H1 (cell line): ENCODE measurements at regions not wholly inside any gene's neighbourhood (a gene's known extent, or its start where the extent isn't known, plus 50 kb on each side); places are given as distances from the start of the nearest gene placed in this dataset.

Experiments
- CTCF ChIA-PET: fragments of 300-600 bp; sonication (Branson Sonifier 250); formaldehyde crosslinking; loops from one replicate; lab custom pipeline; 2021; ENCODE audit not compliant: partially characterized antibody; lab: Charles Lee
- POLR2A ChIA-PET: fragments of 300-600 bp; sonication (Branson Sonifier 250); formaldehyde crosslinking; loops from one replicate; lab custom pipeline; 2021; ENCODE audit warnings: inconsistent platforms; ENCODE audit not compliant: partially characterized antibody; lab: Charles Lee
- DNase-seq, 2 experiments: peaks; one replicate each; pipeline versions ENCODE4 v3.0.0 to v3.0.0-alpha.2; 2010 to 2022; ENCODE audit warnings: low spot score in 2 of 2, low read depth in 1 of 2, mixed read lengths in 1 of 2
- FAIRE-seq: peaks from 2 replicates; lab custom pipeline; 2011; peaks lifted over from hg19 to GRCh38; lab: Jason Lieb, UNC
- H2AFZ ChIP-seq: 2 replicates; pipeline ENCODE4 v1.8.1; 2012; ENCODE audit warnings: low read length, inconsistent platforms
- H2AK5ac ChIP-seq: 2 replicates; pipeline ENCODE4 v1.6.1; 2013; ENCODE audit warnings: low read depth, low read length
- H2BK120ac ChIP-seq: replicated peaks from 2 replicates; pipeline ENCODE3; 2013; ENCODE audit warnings: low read depth, low read length, inconsistent platforms
- H2BK12ac ChIP-seq: 2 replicates; pipeline ENCODE4 v1.6.1; 2013; ENCODE audit warnings: low read depth, low read length
- H2BK15ac ChIP-seq: 2 replicates; pipeline ENCODE4 v1.6.1; 2013; ENCODE audit warnings: low read length
- H2BK20ac ChIP-seq: 2 replicates; pipeline ENCODE4 v1.6.1; 2013; ENCODE audit warnings: low read length
- H2BK5ac ChIP-seq: 2 replicates; pipeline ENCODE4 v1.6.1; 2013; ENCODE audit warnings: low read depth, low read length
- H3K14ac ChIP-seq: 2 replicates; pipeline ENCODE4 v1.6.1; 2013; ENCODE audit warnings: inconsistent platforms; ENCODE audit not compliant: insufficient read length
- H3K18ac ChIP-seq: 2 replicates; pipeline ENCODE4 v1.6.1; 2013; ENCODE audit warnings: low read length; ENCODE audit errors: extremely low read depth
- H3K23ac ChIP-seq: 2 replicates; pipeline ENCODE4 v1.6.1; 2013; ENCODE audit warnings: inconsistent platforms; ENCODE audit not compliant: insufficient read length
- H3K23me2 ChIP-seq: 2 replicates; pipeline ENCODE4 v1.6.1; 2013; ENCODE audit warnings: low read depth, low read length
- H3K27ac ChIP-seq: 2 replicates; pipeline ENCODE4 v1.6.1; 2011; ENCODE audit warnings: low read depth, low read length, inconsistent platforms
- H3K27me3 ChIP-seq, 4 experiments: replicated peaks in 1 of 4; 1 replicate in 1 of 4; 2 replicates in 3 of 4; pipeline versions ENCODE4 v1.6.1 to v1.8.1; 2011 to 2013; ENCODE audit warnings: low read length in 3 of 4, mild to moderate bottlenecking in 3 of 4, inconsistent platforms in 2 of 4, mixed read lengths in 2 of 4, moderate library complexity in 1 of 4; ENCODE audit not compliant: control insufficient read depth in 3 of 4, insufficient read depth in 3 of 4; ENCODE audit errors: extremely low read depth in 1 of 4
- H3K36me3 ChIP-seq, 4 experiments: 2 replicates each; pipeline versions ENCODE4 v1.6.1 to v1.8.1; 2011 to 2013; ENCODE audit warnings: mild to moderate bottlenecking in 4 of 4, low read length in 3 of 4, moderate library complexity in 2 of 4, control low read depth in 1 of 4, inconsistent platforms in 1 of 4; ENCODE audit not compliant: insufficient read depth in 4 of 4, control insufficient read depth in 2 of 4
- H3K4ac ChIP-seq: replicated peaks from 2 replicates; pipeline ENCODE3; 2013; ENCODE audit warnings: low read length, low read depth, mixed read lengths, inconsistent platforms; ENCODE audit not compliant: insufficient read length
- H3K4me1 ChIP-seq, 4 experiments: replicated peaks in 1 of 4; 1 replicate in 1 of 4; 2 replicates in 3 of 4; pipeline versions ENCODE4 v1.6.1 to v1.8.1; 2011 to 2013; ENCODE audit warnings: low read length in 3 of 4, inconsistent platforms in 2 of 4, mixed read lengths in 1 of 4; ENCODE audit not compliant: insufficient read depth in 4 of 4, control insufficient read depth in 3 of 4
- H3K4me2 ChIP-seq, 2 experiments: 2 replicates each; pipeline versions ENCODE4 v1.6.1 to v1.8.1; 2011 to 2013; ENCODE audit warnings: low read depth in 2 of 2, low read length in 2 of 2, control low read depth in 1 of 2, inconsistent platforms in 1 of 2, mild to moderate bottlenecking in 1 of 2; ENCODE audit not compliant: insufficient read depth in 1 of 2
- H3K4me3 ChIP-seq, 4 experiments: fragments of 200-600, 300-600 bp in 1 of 4; sonication (generic), shearing (Covaris generic), sonication (Bioruptor Twin) in 1 of 4; 2 replicates each; pipeline versions ENCODE4 v1.5.1 to v1.8.1; 2011 to 2016; ENCODE audit warnings: low read length in 4 of 4, low read depth in 3 of 4, control low read depth in 2 of 4, inconsistent platforms in 2 of 4, mild to moderate bottlenecking in 2 of 4, mixed read lengths in 1 of 4, moderate library complexity in 1 of 4; ENCODE audit not compliant: insufficient read depth in 2 of 4; ENCODE audit errors: extremely low read depth in 1 of 4
- H3K56ac ChIP-seq: replicated peaks from 2 replicates; pipeline ENCODE3; 2013; ENCODE audit warnings: low read depth, mild to moderate bottlenecking, mixed read lengths, low read length, inconsistent platforms; ENCODE audit not compliant: insufficient read length
- H3K79me1 ChIP-seq: 2 replicates; pipeline ENCODE4 v1.6.1; 2013; ENCODE audit warnings: low read depth, low read length, control low read depth
- H3K79me2 ChIP-seq, 2 experiments: 2 replicates each; pipeline versions ENCODE4 v1.6.1 to v1.8.1; 2012 to 2013; ENCODE audit warnings: low read length in 2 of 2, mild to moderate bottlenecking in 2 of 2, inconsistent platforms in 1 of 2; ENCODE audit not compliant: insufficient read depth in 2 of 2, control insufficient read depth in 1 of 2
- H3K9ac ChIP-seq, 4 experiments: replicated peaks in 1 of 4; 1 replicate in 1 of 4; 2 replicates in 3 of 4; pipeline versions ENCODE4 v1.6.1 to v1.8.1; 2011 to 2013; ENCODE audit warnings: low read depth in 3 of 4, low read length in 3 of 4, control low read depth in 2 of 4, mild to moderate bottlenecking in 2 of 4, moderate library complexity in 2 of 4, inconsistent platforms in 1 of 4; ENCODE audit errors: extremely low read depth in 1 of 4
- H3K9me3 ChIP-seq, 2 experiments: 2 replicates each; pipeline versions ENCODE4 v1.6.1 to v1.8.1; 2012 to 2013; ENCODE audit warnings: mild to moderate bottlenecking in 2 of 2, moderate library complexity in 2 of 2, control low read depth in 1 of 2, inconsistent platforms in 1 of 2, low read depth in 1 of 2, low read length in 1 of 2, mixed read lengths in 1 of 2; ENCODE audit not compliant: insufficient read depth in 2 of 2
- H4K20me1 ChIP-seq, 2 experiments: replicated peaks in 1 of 2; 2 replicates each; pipeline versions ENCODE3 to v1.8.1; 2011 to 2013; ENCODE audit warnings: inconsistent platforms in 2 of 2, low read length in 2 of 2, mild to moderate bottlenecking in 1 of 2; ENCODE audit not compliant: insufficient read depth in 2 of 2, control insufficient read depth in 1 of 2
- H4K5ac ChIP-seq: 2 replicates; pipeline ENCODE4 v1.6.1; 2013; ENCODE audit warnings: low read length, low read depth, mixed read lengths, inconsistent platforms; ENCODE audit not compliant: insufficient read length
- H4K8ac ChIP-seq: 2 replicates; pipeline ENCODE4 v1.8.0; 2013; ENCODE audit warnings: mild to moderate bottlenecking, moderate library complexity, low read length, inconsistent platforms; ENCODE audit not compliant: insufficient read depth; ENCODE audit errors: extremely low read depth
- H4K91ac ChIP-seq: replicated peaks from 2 replicates; pipeline ENCODE3; 2013; ENCODE audit warnings: low read length, mixed read lengths, inconsistent platforms; ENCODE audit not compliant: insufficient read length
- CBX5 ChIP-seq: fragments of 300-800, 300-1000 bp; sonication (generic); IDR thresholded peaks from 2 replicates; pipeline ENCODE4 v1.7.1; 2016; ENCODE audit warnings: antibody characterized with exemption, low read length, low read depth
- CHD2 ChIP-seq: IDR thresholded peaks from 2 replicates; pipeline ENCODE4 v1.6.1; 2012; ENCODE audit warnings: low read length, improper control_type of control experiment
- CTCF ChIP-seq, 3 experiments: IDR thresholded peaks; 1 replicate in 2 of 3; 2 replicates in 1 of 3; pipeline versions ENCODE4 v1.5.1 to v1.6.1; 2011; ENCODE audit warnings: low read length in 3 of 3, mild to moderate bottlenecking in 3 of 3, inconsistent platforms in 2 of 3, low read depth in 1 of 3, moderate library complexity in 1 of 3; ENCODE audit not compliant: insufficient read depth in 1 of 3; ENCODE audit errors: control extremely low read depth in 1 of 3
- EGR1 ChIP-seq: IDR thresholded peaks from 2 replicates; pipeline ENCODE4 v1.6.1; 2011; ENCODE audit warnings: low read depth, low read length, borderline replicate concordance
- GTF2F1 ChIP-seq: IDR thresholded peaks from 2 replicates; pipeline ENCODE4 v1.6.1; 2012; ENCODE audit warnings: low read depth, low read length, improper control_type of control experiment, borderline replicate concordance
- JUND ChIP-seq: IDR thresholded peaks from 2 replicates; pipeline ENCODE4 v1.6.1; 2011; ENCODE audit warnings: mild to moderate bottlenecking, improper control_type of control experiment, low read length
- NANOG ChIP-seq: IDR thresholded peaks from 2 replicates; pipeline ENCODE4 v1.6.1; 2011; ENCODE audit warnings: low read length, low read depth, mild to moderate bottlenecking, inconsistent platforms; ENCODE audit not compliant: insufficient read depth, poor library complexity, severe bottlenecking
- POU5F1 ChIP-seq: IDR thresholded peaks from 2 replicates; pipeline ENCODE4 v1.6.1; 2011; ENCODE audit warnings: low read depth, mild to moderate bottlenecking, low read length, moderate library complexity
- RBBP5 ChIP-seq: IDR thresholded peaks from 2 replicates; pipeline ENCODE4 v1.7.1; 2012; ENCODE audit warnings: low read depth, mild to moderate bottlenecking, inconsistent platforms, low read length, moderate library complexity, borderline replicate concordance
- SIRT6 ChIP-seq: IDR thresholded peaks from one replicate; pipeline ENCODE4 v1.7.1; 2012; ENCODE audit warnings: low read length, inconsistent platforms
- TAF7 ChIP-seq: optimal IDR thresholded peaks from 2 replicates; pipeline ENCODE3; 2011; ENCODE audit warnings: low read depth, mild to moderate bottlenecking, inconsistent platforms, low read length, moderate library complexity, borderline replicate concordance
- TEAD4 ChIP-seq: IDR thresholded peaks from 2 replicates; pipeline ENCODE4 v1.6.1; 2012; ENCODE audit warnings: low read depth, low read length, inconsistent platforms, mixed read lengths
- WGBS, 2 experiments: shearing (Covaris generic) in 1 of 2; methylation state at CpG; one replicate each; pipeline versions ENCODE4 v1.1.6 to v1.1.7; 2013 to 2015; ENCODE audit warnings: low lambda C conversion rate in 2 of 2, mixed read lengths in 2 of 2, inconsistent platforms in 1 of 2, low coverage in 1 of 2, missing lambda C conversion rate in 1 of 2; ENCODE audit not compliant: insufficient replicate concordance in 2 of 2, insufficient coverage in 1 of 2, insufficient read length in 1 of 2; ENCODE audit errors: extremely low coverage in 1 of 2, missing lambda C conversion rate in 1 of 2; 5-methylcytosine and 5-hydroxymethylcytosine counted together
- TF ChIP-seq, protein P1 (sequence below): IDR thresholded peaks from 2 replicates; pipeline ENCODE4 v1.6.1; 2011; ENCODE audit warnings: low read depth, mild to moderate bottlenecking, low read length; ENCODE audit not compliant: insufficient read depth

DNA sequence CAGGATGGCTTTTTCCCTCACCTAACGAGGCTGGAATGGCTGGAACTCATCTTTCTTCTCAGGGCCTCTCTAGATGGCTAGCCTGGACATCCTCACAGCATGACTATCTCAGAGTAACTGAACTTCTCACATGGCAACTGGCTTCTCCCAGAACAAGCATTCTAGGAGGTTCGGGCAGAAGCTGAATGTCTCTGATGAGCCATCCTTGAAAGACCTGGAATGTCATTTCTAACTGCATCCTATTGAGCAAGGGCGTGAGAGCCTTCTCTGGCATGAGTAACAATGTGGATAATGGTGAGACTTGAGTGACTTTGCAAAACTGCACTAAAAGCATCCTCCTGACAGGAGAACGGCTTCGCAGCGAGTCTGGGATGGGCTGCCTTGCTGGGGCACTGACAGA is 487.7 kb downstream of the MAT2B start:
- no peaks in the 10 kb centered on the region for H3K36me3 ChIP-seq
- no peak overlapping the region for H3K4me3 ChIP-seq
- H3K27me3 ChIP-seq, result no peaks in the 10 kb centered on the region
- H3K79me1 ChIP-seq, result no peaks in the 10 kb centered on the region
- no peak overlapping the region for H3K9ac ChIP-seq
- no peak overlapping the region for H3K4me2 ChIP-seq
- H4K91ac ChIP-seq, result no peak overlapping the region
- no peak overlapping the region for H3K14ac ChIP-seq
- no peak overlapping the region for H2AK5ac ChIP-seq
- WGBS, 2 experiments, result 88% methylated on average over 6 of the region's 6 CpGs; no CpG with 5 or more reads in 1 of the 2 experiments
- no peak overlapping the region for H3K4ac ChIP-seq
- H2BK120ac ChIP-seq, result no peak overlapping the region
- no peaks in the 10 kb centered on the region for H3K23me2 ChIP-seq
- no peaks in the 10 kb centered on the region for H3K9me3 ChIP-seq
- no peak overlapping the region for H4K5ac ChIP-seq
- no peak overlapping the region for H2BK15ac ChIP-seq
- FAIRE-seq, result no peak
- H2BK12ac ChIP-seq, result no peak overlapping the region
- CTCF ChIA-PET, result no interaction called here
- no peak overlapping the region for H3K56ac ChIP-seq
- H2BK20ac ChIP-seq, result no peak overlapping the region
- POLR2A ChIA-PET, result no interaction called here
- H3K27ac ChIP-seq, result no peak overlapping the region
- no peak overlapping the region for H3K18ac ChIP-seq
- no peak overlapping the region for H4K8ac ChIP-seq
- no peak for DNase-seq
- H3K4me1 ChIP-seq, result no peaks in the 10 kb centered on the region
- H4K20me1 ChIP-seq, result no peaks in the 10 kb centered on the region
- H3K23ac ChIP-seq, result no peak overlapping the region
- no peak overlapping the region for H2BK5ac ChIP-seq
- no peaks in the 10 kb centered on the region for H3K79me2 ChIP-seq
- H2AFZ ChIP-seq, result no peak overlapping the region
- TF ChIP-seq GTF2F1 (no peak), JUND (no peak), POU5F1 (no peak), EGR1 (no peak), SIRT6 (no peak), TAF7 (no peak), CHD2 (no peak), CBX5 (no peak), RBBP5 (no peak), CTCF (IDR thresholded peaks at IDR 0.05; ENCODE audit: control extremely low read depth in 1 of 3, insufficient read depth in 1 of 3, low read depth in 1 of 3, low read length in 3 of 3) (no peak), NANOG (no peak), TEAD4 (no peak)
- TF ChIP-seq, protein P1, sequence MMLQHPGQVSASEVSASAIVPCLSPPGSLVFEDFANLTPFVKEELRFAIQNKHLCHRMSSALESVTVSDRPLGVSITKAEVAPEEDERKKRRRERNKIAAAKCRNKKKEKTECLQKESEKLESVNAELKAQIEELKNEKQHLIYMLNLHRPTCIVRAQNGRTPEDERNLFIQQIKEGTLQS, result no peak
